IPS-NIHi7 (cell line): ENCODE measurements at regions not wholly inside any gene's neighbourhood (a gene's known extent, or its start where the extent isn't known, plus 50 kb on each side); places are given as distances from the start of the nearest gene placed in this dataset.
"Not testable (repeated sequence)": the region's sequence is repeated elsewhere in the genome, so short reads cannot be mapped to it uniquely, and the experiment has no call there.

Source experiments
- DNase-seq: peaks from one replicate; pipeline ENCODE4 v3.0.0; 2012; ENCODE audit warnings: mixed read lengths; ENCODE audit errors: extremely low spot score

- not testable (repeated sequence) for DNase-seq
Observed at GRCh38 chr5:179456075-179456474, 94.3 kb upstream of the RUFY1 start.

- DNase-seq: no peak
Observed at GRCh38 chr5:179455320-179455719, 95.0 kb upstream of the RUFY1 start.

DNA sequence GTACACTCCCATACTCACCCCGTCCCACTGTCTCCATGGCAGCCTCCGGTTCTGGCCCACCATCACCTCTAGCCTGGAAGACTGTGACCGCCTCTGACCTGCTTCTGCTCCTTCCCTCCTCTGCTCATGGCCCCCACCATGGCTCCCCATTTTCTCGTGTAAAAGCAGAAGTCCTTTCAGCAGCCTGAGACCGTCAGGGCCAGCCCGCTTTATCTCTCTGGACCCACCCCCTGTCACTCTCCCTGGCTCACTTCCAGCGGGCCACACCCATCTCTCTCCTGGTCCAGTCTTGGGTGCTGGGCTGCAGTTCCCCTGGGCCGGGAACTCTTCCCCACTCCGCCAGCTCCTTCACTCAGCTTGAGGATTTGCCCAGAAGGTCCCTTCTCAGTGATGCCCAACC, 96.0 kb upstream of the RUFY1 start:
- DNase-seq: no peak

GRCh38 chr5:179453616-179454015, 96.7 kb upstream of the RUFY1 start:
- no peak for DNase-seq

DNA sequence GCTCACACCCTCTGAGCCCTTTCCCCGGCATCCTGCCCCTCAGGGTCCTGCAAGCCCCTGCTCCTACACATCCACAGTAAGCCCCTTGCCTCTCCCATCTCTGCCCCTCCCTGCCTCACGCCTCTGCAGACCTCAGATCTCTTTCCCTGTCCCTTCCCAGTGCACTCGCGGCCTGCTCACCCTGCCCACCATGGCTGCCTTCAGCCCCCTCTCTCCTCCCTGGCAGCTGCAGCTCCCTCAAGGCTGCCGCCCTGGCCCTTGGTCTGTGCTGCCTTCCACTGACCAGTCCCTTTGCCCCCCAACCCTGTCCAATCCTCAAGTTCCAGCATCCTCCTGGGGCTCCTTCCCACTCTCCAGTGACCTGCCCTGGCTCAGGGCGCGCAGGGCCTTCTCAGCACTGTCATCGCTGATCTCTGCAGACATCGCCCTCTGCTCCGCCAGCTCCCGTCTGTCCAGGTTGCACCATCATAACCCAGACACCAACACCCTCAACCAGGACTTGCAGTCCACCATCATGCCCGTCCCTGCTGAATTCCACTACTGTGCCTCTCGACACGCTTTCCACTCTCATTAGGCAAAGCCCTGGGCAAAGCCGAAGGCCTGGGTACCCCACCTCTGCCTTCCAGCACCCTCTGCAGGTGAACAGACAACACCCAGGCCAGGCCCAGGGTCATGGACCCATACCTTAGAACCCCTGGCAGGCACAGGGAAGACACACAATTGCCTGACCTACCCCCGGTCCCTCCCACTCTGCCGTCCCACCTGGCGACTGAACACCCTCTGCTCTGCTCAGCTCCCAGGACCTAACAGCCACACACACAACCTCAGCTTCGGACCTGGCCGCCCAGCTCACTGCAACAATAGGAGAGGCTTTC, 97.8 kb upstream of the RUFY1 start:
- no peak for DNase-seq

DNA sequence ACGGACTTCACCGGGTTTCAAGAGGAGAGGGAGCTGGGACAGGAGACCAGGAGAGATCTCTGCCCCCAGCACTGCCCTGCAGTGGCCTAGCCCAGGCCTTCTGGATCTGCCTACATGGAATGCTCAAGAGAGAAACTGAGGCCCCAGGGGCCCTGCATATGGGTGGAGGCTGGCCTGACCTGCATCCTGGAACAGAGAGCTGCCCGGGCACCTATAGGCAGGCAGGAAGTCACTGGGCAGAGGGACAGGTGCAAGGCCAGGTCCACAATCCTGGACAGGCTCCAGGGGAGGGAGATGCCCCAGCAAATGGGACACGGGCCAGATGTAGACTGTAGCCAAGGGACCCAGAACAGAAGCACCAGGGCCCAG, 98.5 kb upstream of the RUFY1 start:
- DNase-seq: no peak

DNA sequence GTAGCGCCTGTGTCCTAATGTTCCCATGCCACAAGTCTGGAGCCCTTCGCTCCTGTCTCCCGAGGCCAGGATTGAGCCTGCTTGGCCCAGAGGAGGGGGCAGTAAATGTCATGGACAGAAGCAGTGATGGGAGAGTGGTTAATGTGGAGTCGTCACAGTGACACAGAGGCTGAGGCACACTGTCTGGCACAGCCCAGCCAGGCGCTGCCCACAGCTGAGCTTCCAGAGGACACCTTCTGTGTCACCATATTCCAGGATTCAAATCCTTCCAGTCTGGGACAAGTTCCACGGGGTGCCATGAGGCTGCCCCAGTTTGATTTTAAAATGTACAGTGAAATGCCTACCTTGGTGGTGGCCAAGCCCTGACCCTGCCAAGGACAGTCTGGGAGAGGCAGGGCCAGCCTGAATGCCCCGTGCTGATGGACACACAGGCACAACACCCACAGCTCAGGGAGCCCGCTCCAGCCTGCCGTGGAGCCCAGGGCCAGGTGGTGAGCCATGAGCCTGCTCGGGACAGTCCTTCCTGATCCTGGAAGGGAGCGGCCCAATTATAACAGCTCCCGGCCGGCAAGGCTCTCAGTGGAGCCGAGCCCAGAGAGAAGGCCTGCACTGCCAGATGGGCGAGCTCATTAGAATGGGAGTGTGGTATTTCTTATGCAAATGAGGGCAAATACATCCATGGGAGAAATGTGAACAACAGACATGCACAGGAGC, 99.1 kb upstream of the RUFY1 start:
- DNase-seq: no peak

DNA sequence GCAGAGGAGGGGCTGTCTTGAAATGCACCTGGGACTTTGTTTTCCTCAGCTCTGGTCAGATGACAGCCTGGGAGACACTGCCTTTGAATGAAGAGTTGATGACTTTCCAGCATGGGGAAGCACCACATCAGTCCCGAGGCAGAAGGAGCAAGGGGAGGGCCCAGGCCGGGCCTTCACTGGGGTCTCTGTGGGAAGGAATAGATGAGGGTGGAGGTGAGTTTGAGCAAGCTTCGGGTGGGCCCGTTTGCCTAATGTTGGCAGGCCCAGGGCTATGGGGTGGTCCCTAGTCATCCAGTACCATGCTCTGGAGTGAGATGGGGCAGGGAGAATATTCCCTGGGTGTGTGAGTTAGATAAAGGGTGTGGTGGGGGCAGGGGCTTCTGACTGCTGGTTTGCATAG, 100.4 kb upstream of the RUFY1 start:
- DNase-seq: not testable (repeated sequence)

DNA sequence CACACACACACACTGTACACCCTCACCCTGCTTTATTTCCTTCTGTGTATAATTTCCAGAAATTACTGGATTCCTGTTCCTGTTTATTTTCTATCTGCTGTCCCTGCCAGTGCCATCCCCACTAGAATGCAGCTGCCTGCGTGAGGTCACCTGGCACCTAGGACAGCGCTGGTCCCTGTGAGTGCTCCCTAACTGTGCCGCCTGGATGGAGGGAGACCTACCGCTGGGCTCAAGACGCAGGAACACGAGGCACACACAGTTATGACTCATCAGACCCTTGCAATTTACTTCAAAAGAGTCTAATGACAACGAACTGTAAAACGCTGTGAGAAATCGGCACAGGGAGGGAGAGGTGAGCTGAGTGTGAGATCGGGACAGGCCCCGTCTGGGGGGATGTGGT, 102.1 kb upstream of the RUFY1 start:
- DNase-seq: not testable (repeated sequence)

DNA sequence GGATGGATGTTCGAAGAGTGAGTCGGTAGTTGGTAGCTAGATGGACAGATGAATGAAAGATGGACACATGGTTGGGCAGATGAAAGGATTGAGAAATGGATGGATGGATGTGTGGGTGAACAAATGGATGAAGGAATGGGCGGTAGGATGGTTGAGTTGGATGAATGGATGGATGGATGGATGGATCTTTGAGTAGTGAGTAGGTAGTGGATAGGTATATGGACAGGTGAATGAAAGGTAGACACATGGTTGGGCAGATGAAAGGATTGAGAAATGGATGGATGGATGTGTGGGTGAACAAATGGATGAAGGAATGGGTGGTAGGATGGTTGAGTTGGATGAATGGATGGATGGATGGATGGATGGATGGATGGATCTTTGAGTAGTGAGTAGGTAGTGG, 97.0 kb upstream of the ADAMTS2 start:
- not testable (repeated sequence) for DNase-seq

GRCh38 chr5:179439181-179439985, 94.1 kb upstream of the ADAMTS2 start:
- DNase-seq: no peak

DNA sequence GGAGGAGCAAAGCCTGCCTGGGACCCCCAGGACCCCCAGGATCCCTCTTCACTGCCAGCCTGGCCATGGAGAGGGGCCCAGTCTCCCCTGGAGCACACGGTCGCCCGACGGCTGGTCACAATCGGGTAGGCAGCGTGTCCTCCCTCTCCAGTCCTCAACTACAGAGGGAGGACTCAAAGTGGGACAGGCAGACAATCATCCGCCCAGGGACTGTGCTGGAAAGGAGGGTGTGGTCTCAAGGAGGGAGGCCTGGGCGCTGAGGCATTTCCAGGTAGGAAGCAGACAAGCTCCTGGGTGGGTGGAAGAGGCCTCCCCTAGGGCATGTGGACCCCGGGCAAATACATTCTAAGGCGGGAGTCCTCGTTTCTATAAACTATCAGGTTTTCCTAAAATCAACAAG, 93.2 kb upstream of the ADAMTS2 start:
- no peak for DNase-seq

- peak; percentile 43 for DNase-seq
Observed at GRCh38 chr5:179438011-179438441, 92.8 kb upstream of the ADAMTS2 start.

- no peak for DNase-seq
Observed at GRCh38 chr5:179437341-179438001, 92.2 kb upstream of the ADAMTS2 start.

DNA sequence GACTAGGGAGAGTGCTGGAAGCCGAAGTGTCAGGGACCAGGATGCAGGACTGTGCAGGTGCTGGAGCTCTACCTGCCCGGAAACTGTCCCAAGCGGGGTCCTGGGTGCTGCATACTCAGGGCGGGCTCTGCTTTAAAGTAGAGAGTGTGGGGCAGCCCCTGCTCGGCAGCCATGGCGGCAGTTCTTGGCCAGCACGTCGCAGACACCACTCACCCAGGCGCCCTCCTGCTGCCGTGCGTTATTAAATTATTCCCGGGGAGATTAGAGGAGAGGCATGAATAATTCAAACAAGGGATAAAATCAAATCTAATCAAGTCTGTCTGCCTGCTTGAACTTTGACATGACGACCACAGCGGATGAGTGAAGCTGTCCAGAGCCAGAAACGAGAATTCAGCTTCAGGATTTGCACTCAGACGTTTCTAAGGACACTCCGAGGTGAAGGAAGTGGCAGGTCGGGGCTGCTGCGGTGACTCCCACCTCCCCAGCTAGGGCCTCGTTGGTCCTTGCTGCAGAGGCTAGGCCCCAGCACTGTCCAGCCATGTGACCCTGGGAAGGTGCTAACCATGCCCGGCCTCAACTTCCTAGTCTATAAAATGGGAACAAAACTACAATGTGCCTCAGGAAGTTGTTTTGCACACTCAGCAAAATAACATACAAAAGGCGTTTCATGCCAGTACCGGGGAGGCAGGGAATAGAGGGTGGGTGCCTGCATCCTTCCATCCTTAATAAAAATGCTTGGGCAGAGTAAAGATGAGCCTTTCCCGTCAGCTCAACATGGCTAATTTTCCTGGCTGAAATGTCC, 91.3 kb upstream of the ADAMTS2 start:
- DNase-seq: no peak

DNA sequence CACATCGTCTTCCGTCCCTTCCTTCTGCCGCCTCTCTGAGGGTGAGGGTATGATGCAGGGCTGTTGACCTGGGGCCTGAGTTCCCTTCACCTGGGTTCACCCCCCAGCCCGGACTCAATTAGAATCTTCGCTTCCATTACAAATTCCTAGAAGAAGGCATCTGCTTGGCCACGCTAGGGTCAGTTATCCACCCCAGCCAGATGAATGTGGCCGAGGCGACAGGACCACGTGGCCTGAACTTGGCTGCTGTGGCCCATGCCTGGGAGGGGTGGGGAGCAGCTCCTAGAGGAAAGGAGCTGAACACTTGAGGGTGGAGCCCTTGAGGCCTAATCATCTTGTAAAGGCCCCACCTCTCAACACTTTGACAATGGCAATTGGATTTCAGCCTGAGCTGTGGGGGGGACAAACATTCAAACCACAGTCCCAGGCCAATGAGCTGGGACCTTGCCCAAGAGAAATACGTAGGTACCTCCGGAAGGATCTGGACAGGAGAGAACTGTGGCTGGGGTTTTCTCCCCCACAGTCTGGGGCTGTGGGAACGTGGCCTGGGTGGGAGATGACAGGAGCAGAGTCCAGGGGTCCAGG, 90.6 kb upstream of the ADAMTS2 start:
- no peak for DNase-seq

GRCh38 chr5:179435181-179435580, 89.9 kb upstream of the ADAMTS2 start:
- DNase-seq: no peak

DNA sequence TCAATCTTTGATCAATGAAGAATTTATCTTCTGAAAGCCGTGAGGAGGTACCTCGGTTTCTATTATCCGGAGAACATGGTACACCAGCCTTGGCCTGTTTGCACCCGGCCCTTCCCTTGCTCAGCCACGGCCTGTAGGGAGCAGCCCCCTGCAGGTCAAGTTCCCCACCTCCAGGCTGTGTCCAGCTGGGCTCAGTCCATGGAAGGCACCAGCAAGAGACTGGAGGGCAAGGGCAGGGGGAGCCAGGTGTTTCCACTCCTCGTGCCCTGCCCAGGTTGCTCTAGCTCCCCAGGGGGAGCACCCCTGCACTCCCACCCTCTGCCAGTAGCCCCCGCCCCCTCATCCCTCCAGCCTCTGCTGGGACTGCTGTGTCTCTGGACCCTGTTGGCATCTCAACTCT, 87.3 kb upstream of the ADAMTS2 start:
- no peak for DNase-seq

GRCh38 chr5:179431221-179431824, 86.1 kb upstream of the ADAMTS2 start:
- DNase-seq: no peak
